ENCODE measurements at regions not wholly inside any gene's neighbourhood (a gene's known extent, or its start where the extent isn't known, plus 50 kb on each side); places are given as distances from the start of the nearest gene placed in this dataset.

GRCh38 chr14:71684323-71684722 lies 247.9 kb upstream of the RGS6 start:
- in situ Hi-C loops (cut with HindIII; ENCODE audit: low sequenced_read_pairs), result no loop called here

- in situ Hi-C loops (cut with HindIII; ENCODE audit: low sequenced_read_pairs), result no loop called here
Measured at GRCh38 chr14:71686677-71687076, 245.6 kb upstream of the RGS6 start.

- in situ Hi-C loops (cut with HindIII; ENCODE audit: low sequenced_read_pairs), result no loop called here
Measured at GRCh38 chr14:71687166-71687831, 244.9 kb upstream of the RGS6 start.

GRCh38 chr14:71688576-71688975 lies 243.7 kb upstream of the RGS6 start:
- in situ Hi-C loops (cut with HindIII; ENCODE audit: low sequenced_read_pairs), result no loop called here

GRCh38 chr14:71690478-71690877 lies 241.8 kb upstream of the RGS6 start:
- in situ Hi-C loops (cut with HindIII; ENCODE audit: low sequenced_read_pairs), result no loop called here

- in situ Hi-C loops (cut with HindIII; ENCODE audit: low sequenced_read_pairs), result no loop called here
Measured at GRCh38 chr14:71692496-71692895, 239.7 kb upstream of the RGS6 start.

GRCh38 chr14:71693381-71693780 lies 238.8 kb upstream of the RGS6 start:
- in situ Hi-C loops (cut with HindIII; ENCODE audit: low sequenced_read_pairs), result no loop called here

GRCh38 chr14:71694591-71695530 lies 237.4 kb upstream of the RGS6 start:
- in situ Hi-C loops (cut with HindIII; ENCODE audit: low sequenced_read_pairs), result no loop called here

GRCh38 chr14:71695611-71696350 lies 236.4 kb upstream of the RGS6 start:
- in situ Hi-C loops (cut with HindIII; ENCODE audit: low sequenced_read_pairs), result no loop called here

- in situ Hi-C loops (cut with HindIII; ENCODE audit: low sequenced_read_pairs), result no loop called here
Measured at GRCh38 chr14:71698027-71698426, 234.2 kb upstream of the RGS6 start.

- in situ Hi-C loops (cut with HindIII; ENCODE audit: low sequenced_read_pairs), result no loop called here
Measured at GRCh38 chr14:71698673-71699072, 233.6 kb upstream of the RGS6 start.

- in situ Hi-C loops (cut with HindIII; ENCODE audit: low sequenced_read_pairs), result no loop called here
Measured at GRCh38 chr14:71701990-71702389, 230.2 kb upstream of the RGS6 start.

GRCh38 chr14:71702786-71703185 lies 229.4 kb upstream of the RGS6 start:
- in situ Hi-C loops (cut with HindIII; ENCODE audit: low sequenced_read_pairs), result no loop called here

GRCh38 chr14:71703477-71703876 lies 228.8 kb upstream of the RGS6 start:
- in situ Hi-C loops (cut with HindIII; ENCODE audit: low sequenced_read_pairs), result no loop called here

- in situ Hi-C loops (cut with HindIII; ENCODE audit: low sequenced_read_pairs), result no loop called here
Measured at GRCh38 chr14:71704210-71704609, 228.0 kb upstream of the RGS6 start.

- in situ Hi-C loops (cut with HindIII; ENCODE audit: low sequenced_read_pairs), result no loop called here
Measured at GRCh38 chr14:71705460-71705859, 226.8 kb upstream of the RGS6 start.

- in situ Hi-C loops (cut with HindIII; ENCODE audit: low sequenced_read_pairs), result no loop called here
Measured at GRCh38 chr14:71709076-71709475, 223.2 kb upstream of the RGS6 start.

GRCh38 chr14:71709987-71710386 lies 222.2 kb upstream of the RGS6 start:
- in situ Hi-C loops (cut with HindIII; ENCODE audit: low sequenced_read_pairs), result no loop called here

- in situ Hi-C loops (cut with HindIII; ENCODE audit: low sequenced_read_pairs), result no loop called here
Measured at GRCh38 chr14:71711125-71711524, 221.1 kb upstream of the RGS6 start.

- in situ Hi-C loops (cut with HindIII; ENCODE audit: low sequenced_read_pairs), result no loop called here
Measured at GRCh38 chr14:71711619-71712018, 220.6 kb upstream of the RGS6 start.

- in situ Hi-C loops (cut with HindIII; ENCODE audit: low sequenced_read_pairs), result no loop called here
Measured at GRCh38 chr14:71712478-71712877, 219.8 kb upstream of the RGS6 start.
